Left lung (tissue), 4 donors: ENCODE measurements at regions not wholly inside any gene's neighbourhood (a gene's known extent, or its start where the extent isn't known, plus 50 kb on each side); places are given as distances from the start of the nearest gene placed in this dataset.
"Not testable (repeated sequence)": the region's sequence is repeated elsewhere in the genome, so short reads cannot be mapped to it uniquely, and the experiment has no call there.

Experiments
- ATAC-seq: fragments of 200-7000 bp; cut with Tn5 transposase; one replicate; pipeline ENCODE4 v1.9.1; 2020; ENCODE audit warnings: moderate library complexity
- DNase-seq, 4 donors: peaks; one replicate each; pipeline ENCODE4 v3.0.0-alpha.2; 2013 to 2020
- H3K27ac ChIP-seq, 2 donors: fragments of 200-600 bp; sonication (generic) in 1 of 2; one replicate each; pipeline versions ENCODE4 v1.5.0 to v1.8.0; 2020 to 2021
- H3K27me3 ChIP-seq, 2 donors: fragments of 200-600 bp; sonication (generic) in 1 of 2; one replicate each; pipeline versions ENCODE4 v1.5.0 to v1.8.0; 2020 to 2021
- H3K36me3 ChIP-seq, 2 donors: fragments of 200-600 bp; sonication (generic) in 1 of 2; one replicate each; pipeline versions ENCODE4 v1.5.0 to v1.8.0; 2020 to 2021
- H3K4me1 ChIP-seq, 2 donors: fragments of 200-600 bp; one replicate each; pipeline ENCODE4 v1.8.0; 2021
- H3K4me3 ChIP-seq, 2 donors: fragments of 200-600 bp; sonication (generic) in 1 of 2; one replicate each; pipeline versions ENCODE4 v1.5.0 to v1.8.0; 2020 to 2021; ENCODE audit warnings: mild to moderate bottlenecking in 1 of 2
- H3K9me3 ChIP-seq, 2 donors: fragments of 200-600 bp; sonication (generic) in 1 of 2; one replicate each; pipeline versions ENCODE4 v1.5.0 to v1.8.0; 2020 to 2021
- intact Hi-C, 2 donors: fragments of 100-400 bp; cut with DNase I; formaldehyde crosslinking; loops; one replicate each; pipeline versions ENCODE4 v1.11.2 to v1.14.2; 2022
- TF ChIP-seq, protein P1 (sequence below), 2 donors: fragments of 200-600 bp; sonication (generic) in 1 of 2; IDR thresholded peaks; one replicate each; pipeline versions ENCODE4 v1.5.0 to v1.8.0; 2021; ENCODE audit warnings: antibody characterized with exemption in 2 of 2
- donor health status: DM: no; HTN: yes; CAD: no.
- donor health status: DM: no; HTN: no; CAD: no.

DNA sequence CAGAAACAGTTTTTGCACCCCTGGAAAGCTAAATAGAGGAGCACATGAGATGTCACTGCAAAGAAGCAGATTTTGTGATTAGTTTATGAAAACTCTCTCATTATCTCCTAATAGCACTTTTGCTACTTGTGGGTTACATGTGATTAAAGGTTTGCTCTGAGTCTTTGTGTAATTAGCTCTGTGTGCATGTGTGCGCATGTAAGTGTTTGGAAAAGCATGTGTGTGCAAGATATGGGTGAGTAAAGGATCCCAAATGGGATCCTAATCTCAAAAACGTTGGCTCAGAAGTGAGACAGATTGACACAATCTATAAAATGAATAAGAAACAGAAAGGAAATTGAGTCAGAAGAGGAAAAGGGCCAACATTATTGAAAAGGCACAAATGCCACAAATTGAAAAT lies 104.5 kb downstream of the SKIDA1 start:
- DNase-seq (no peak), ATAC-seq (no peak)
- Histone ChIP-seq H3K9me3 (no peaks in the 10 kb centered on the region), H3K4me1 (no peaks in the 10 kb centered on the region), H3K4me3 (no peak overlapping the region), H3K27ac (no peak overlapping the region), H3K27me3 (no peaks in the 10 kb centered on the region), H3K36me3 (no peaks in the 10 kb centered on the region)
- intact Hi-C loops = no loop called here
- TF ChIP-seq, protein P1, sequence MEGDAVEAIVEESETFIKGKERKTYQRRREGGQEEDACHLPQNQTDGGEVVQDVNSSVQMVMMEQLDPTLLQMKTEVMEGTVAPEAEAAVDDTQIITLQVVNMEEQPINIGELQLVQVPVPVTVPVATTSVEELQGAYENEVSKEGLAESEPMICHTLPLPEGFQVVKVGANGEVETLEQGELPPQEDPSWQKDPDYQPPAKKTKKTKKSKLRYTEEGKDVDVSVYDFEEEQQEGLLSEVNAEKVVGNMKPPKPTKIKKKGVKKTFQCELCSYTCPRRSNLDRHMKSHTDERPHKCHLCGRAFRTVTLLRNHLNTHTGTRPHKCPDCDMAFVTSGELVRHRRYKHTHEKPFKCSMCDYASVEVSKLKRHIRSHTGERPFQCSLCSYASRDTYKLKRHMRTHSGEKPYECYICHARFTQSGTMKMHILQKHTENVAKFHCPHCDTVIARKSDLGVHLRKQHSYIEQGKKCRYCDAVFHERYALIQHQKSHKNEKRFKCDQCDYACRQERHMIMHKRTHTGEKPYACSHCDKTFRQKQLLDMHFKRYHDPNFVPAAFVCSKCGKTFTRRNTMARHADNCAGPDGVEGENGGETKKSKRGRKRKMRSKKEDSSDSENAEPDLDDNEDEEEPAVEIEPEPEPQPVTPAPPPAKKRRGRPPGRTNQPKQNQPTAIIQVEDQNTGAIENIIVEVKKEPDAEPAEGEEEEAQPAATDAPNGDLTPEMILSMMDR (IDR thresholded peaks at IDR 0.05) = no peak

DNA sequence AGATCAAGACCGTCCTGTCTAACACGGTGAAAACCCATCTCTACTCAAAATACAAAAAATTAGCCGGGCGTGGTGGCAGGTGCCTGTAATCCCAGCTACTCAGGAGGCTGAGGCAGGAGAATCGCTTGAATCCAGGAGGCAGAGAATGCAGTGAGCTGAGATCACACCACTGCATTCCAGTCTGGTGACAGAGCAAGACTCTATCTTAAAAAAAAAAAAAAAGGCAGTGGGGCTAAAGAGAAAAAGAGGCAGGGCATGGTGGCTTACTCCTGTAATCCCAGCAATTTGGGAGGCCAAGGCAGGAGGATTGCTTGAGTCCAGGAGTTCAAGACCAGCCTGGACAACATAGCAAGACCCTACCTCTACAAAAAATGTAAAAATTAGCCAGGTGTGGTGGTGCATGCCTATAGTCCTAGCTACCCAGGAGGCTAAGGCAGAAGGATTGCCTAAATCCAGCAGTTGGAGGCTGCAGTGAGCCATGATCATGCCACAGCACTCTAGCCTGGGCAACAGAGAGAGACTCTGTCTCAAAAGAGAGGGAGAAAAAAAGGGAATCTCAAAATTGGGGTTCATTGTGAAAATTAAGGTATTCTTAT lies 106.4 kb downstream of the SKIDA1 start:
- intact Hi-C loops, H3K4me3 ChIP-seq, H3K36me3 ChIP-seq, DNase-seq, H3K4me1 ChIP-seq, H3K27me3 ChIP-seq, H3K27ac ChIP-seq, H3K9me3 ChIP-seq, ATAC-seq: not testable (repeated sequence)

DNA sequence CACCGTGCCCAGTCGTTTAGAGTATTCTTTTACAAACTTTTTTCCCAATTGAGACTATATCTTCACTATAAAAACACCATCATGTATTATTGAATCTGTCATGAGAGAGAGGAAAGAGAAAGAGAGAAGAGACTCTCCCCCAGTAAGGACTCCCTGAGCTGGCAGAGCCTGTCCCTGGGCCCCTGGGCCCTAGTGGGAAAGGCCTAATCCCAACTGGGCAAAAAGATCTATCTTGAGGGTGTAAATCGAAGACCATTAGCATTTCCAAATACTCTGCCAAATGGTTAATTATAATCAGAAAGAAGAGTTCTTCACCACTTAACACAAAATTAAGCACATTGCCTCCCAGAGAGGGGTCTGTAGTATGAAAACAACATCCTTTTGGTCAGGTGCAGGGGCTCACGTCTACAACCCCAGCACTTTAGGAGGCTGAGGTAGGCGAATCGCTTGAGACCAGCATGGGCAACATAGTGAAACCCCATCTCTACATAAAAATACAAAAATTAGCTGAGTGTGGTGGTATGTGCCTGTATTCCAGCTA lies 108.2 kb downstream of the SKIDA1 start:
- Histone ChIP-seq H3K4me1 (no peaks in the 10 kb centered on the region), H3K9me3 (no peaks in the 10 kb centered on the region)
- ATAC-seq = no peak

DNA sequence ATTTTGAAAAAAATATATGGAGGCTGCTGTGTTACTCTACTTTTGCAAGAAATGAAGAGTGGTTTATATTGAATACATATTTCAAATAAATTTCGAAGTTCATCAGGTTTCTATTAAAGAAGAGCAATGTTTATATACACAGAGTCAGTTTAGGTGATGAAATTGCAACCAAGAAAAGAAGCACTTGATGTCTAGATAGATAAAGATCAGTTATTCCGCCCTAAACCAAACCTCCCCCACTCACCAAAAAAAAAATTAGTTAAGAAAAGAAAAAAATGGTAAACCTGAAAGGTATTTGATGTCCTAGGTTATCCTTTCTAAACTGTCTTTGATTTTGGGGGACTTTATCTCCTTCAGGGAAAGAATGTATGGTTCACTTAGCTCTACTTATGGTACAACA lies 111.8 kb downstream of the SKIDA1 start:
- TF ChIP-seq, protein P1 (IDR thresholded peaks at IDR 0.05) = no peak
- H3K27me3 ChIP-seq = no peaks in the 10 kb centered on the region
- no peak overlapping the region for H3K27ac ChIP-seq
- no peak for DNase-seq
- H3K36me3 ChIP-seq = no peaks in the 10 kb centered on the region
- no peaks in the 10 kb centered on the region for H3K4me1 ChIP-seq
- no peak overlapping the region for H3K4me3 ChIP-seq
- no peak for ATAC-seq
- H3K9me3 ChIP-seq = no peaks in the 10 kb centered on the region
- intact Hi-C loops = no loop called here

More for the DNA sequence above, 108.2 kb downstream of the SKIDA1 start:
- no peak for DNase-seq
- Histone ChIP-seq H3K4me3 (no peak overlapping the region), H3K36me3 (no peaks in the 10 kb centered on the region), H3K27ac (no peak overlapping the region), H3K27me3 (no peaks in the 10 kb centered on the region)
- TF ChIP-seq, protein P1 (IDR thresholded peaks at IDR 0.05) = no peak
- intact Hi-C loops = no loop called here

DNA sequence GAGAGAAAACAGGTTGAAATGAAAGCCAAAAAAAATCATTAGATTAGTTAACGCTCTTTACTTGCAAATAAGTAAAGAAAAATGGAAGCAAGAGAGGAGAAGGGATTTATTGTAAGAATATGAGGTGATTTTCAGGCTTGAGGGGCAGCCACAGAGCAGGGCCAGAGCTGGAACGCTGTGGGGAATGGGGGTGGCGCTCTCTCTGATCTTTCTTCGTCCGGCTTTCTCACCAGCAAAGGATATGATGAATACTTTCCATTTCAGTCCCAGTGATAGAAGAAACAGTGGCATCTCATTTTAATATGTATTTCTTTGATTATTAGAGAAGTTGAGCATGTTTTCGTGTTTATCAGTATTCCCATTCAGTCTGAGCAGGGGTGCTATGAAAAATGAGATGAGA lies 112.2 kb downstream of the SKIDA1 start:
- H3K27ac ChIP-seq = no peak overlapping the region
- intact Hi-C loops = no loop called here
- TF ChIP-seq, protein P1 (IDR thresholded peaks at IDR 0.05) = no peak
- DNase-seq = no peak
- no peak for ATAC-seq
- H3K4me1 ChIP-seq = no peaks in the 10 kb centered on the region
- no peaks in the 10 kb centered on the region for H3K36me3 ChIP-seq
- no peaks in the 10 kb centered on the region for H3K27me3 ChIP-seq
- no peak overlapping the region for H3K4me3 ChIP-seq
- H3K9me3 ChIP-seq = no peaks in the 10 kb centered on the region
